GM12878 (cell line): ENCODE measurements at regions not wholly inside any gene's neighbourhood (a gene's known extent, or its start where the extent isn't known, plus 50 kb on each side); places are given as distances from the start of the nearest gene placed in this dataset.
"Not testable (repeated sequence)": the region's sequence is repeated elsewhere in the genome, so short reads cannot be mapped to it uniquely, and the experiment has no call there.

Experiments
- ATAC-seq: fragments of 200-7000 bp; cut with Tn5 transposase; 3 replicates; pipeline ENCODE4 v1.9.1; 2020; ENCODE audit warnings: mild to moderate bottlenecking, moderate library complexity
- BruUV-seq: library from RNA; stranded (reverse); fragments of 400-500 nt; replicated peaks from 2 replicates; lab custom pipeline; 2021; lab: Mats Ljungman, UMichigan
- CTCF ChIA-PET: fragments of 300-600 bp; sonication (Branson Sonifier 250); formaldehyde crosslinking; extraction: SDS; loops from one replicate; lab custom pipeline; 2021; ENCODE audit warnings: inconsistent platforms; lab: Yijun Ruan, JAX
- POLR2A ChIA-PET: fragments of 350-600 bp; formaldehyde crosslinking; extraction: SDS; loops from one replicate; lab custom pipeline; 2021; ENCODE audit warnings: inconsistent platforms; lab: Charles Lee
- RAD21 ChIA-PET: fragments of 300-600 bp; sonication (Branson Sonifier 250); formaldehyde crosslinking; loops from one replicate; lab custom pipeline; 2023; ENCODE audit warnings: antibody characterized with exemption; ENCODE audit not compliant: unreplicated experiment; lab: Charles Lee
- SMC1A ChIA-PET: fragments of 300-600 bp; sonication (Branson Sonifier 250); formaldehyde crosslinking; loops from one replicate; lab custom pipeline; 2023; ENCODE audit not compliant: unreplicated experiment, uncharacterized antibody; lab: Charles Lee
- DNase-seq: peaks from one replicate; pipeline ENCODE4 v3.0.0-alpha.2; 2011; ENCODE audit warnings: low read depth, low spot score
- FAIRE-seq: peaks from 3 replicates; lab custom pipeline; 2011; peaks lifted over from hg19 to GRCh38; lab: Jason Lieb, UNC
- H2AFZ ChIP-seq: 2 replicates; pipeline ENCODE4 v1.6.0; 2011; ENCODE audit warnings: low read depth, low read length, control low read depth; ENCODE audit not compliant: control insufficient read depth
- H3K27ac ChIP-seq: 2 replicates; pipeline ENCODE4 v1.5.1; 2011; ENCODE audit warnings: control low read depth; ENCODE audit not compliant: control insufficient read depth, insufficient read depth
- H3K27me3 ChIP-seq, 2 experiments: replicated peaks in 1 of 2; 2 replicates each; pipeline versions ENCODE4 v1.6.0 to v1.6.1; 2011; ENCODE audit warnings: low read length in 1 of 2; ENCODE audit not compliant: control insufficient read depth in 2 of 2, insufficient read depth in 2 of 2
- H3K36me3 ChIP-seq, 2 experiments: 2 replicates each; pipeline ENCODE4 v1.5.1; 2011; ENCODE audit warnings: low read length in 1 of 2; ENCODE audit not compliant: control insufficient read depth in 2 of 2, insufficient read depth in 2 of 2
- H3K4me1 ChIP-seq: 2 replicates; pipeline ENCODE4 v1.6.1; 2011; ENCODE audit warnings: mild to moderate bottlenecking, low read length, moderate library complexity, mixed read lengths; ENCODE audit not compliant: control insufficient read depth, insufficient read depth
- H3K4me2 ChIP-seq: 2 replicates; pipeline ENCODE4 v1.6.0; 2011; ENCODE audit warnings: control low read depth; ENCODE audit not compliant: control insufficient read depth, insufficient read depth
- H3K4me3 ChIP-seq: fragments of 200-600 bp; sonication (generic); 2 replicates; pipeline ENCODE4 v1.5.1; 2016
- H3K79me2 ChIP-seq: 2 replicates; pipeline ENCODE4 v1.6.0; 2011; ENCODE audit warnings: low read length; ENCODE audit not compliant: control insufficient read depth, insufficient read depth
- H3K9ac ChIP-seq: 2 replicates; pipeline ENCODE4 v1.8.0; 2011; ENCODE audit warnings: low read length, control low read depth, mixed read lengths; ENCODE audit not compliant: control insufficient read depth, insufficient read depth
- H3K9me3 ChIP-seq: replicated peaks from 3 replicates; pipeline ENCODE4 v1.5.1; 2011; ENCODE audit warnings: mild to moderate bottlenecking, low read length; ENCODE audit not compliant: control insufficient read depth, insufficient read depth
- H4K20me1 ChIP-seq: 2 replicates; pipeline ENCODE4 v1.6.0; 2011; ENCODE audit not compliant: control insufficient read depth, insufficient read depth
- ATF7 ChIP-seq: fragments of 450-650 bp; IDR thresholded peaks from 2 replicates; pipeline ENCODE4 v1.6.1; 2016; ENCODE audit warnings: low read depth, mild to moderate bottlenecking
- CBFB ChIP-seq: IDR thresholded peaks from 2 replicates; pipeline ENCODE4 v1.6.1; 2016; ENCODE audit warnings: antibody characterized with exemption, low read depth
- CEBPB ChIP-seq, 2 experiments: fragments of 150-350 bp in 1 of 2; IDR thresholded peaks; 2 replicates each; pipeline ENCODE4 v1.6.1; 2012 to 2014; ENCODE audit warnings: low read depth in 2 of 2, low read length in 2 of 2, borderline replicate concordance in 1 of 2, inconsistent platforms in 1 of 2
- EED ChIP-seq: sonication (generic); IDR thresholded peaks from 2 replicates; pipeline ENCODE4 v1.6.1; 2016; ENCODE audit warnings: antibody characterized with exemption, low read depth
- HCFC1 ChIP-seq: fragments of 150-350 bp; IDR thresholded peaks from 2 replicates; pipeline ENCODE4 v1.6.1; 2014; ENCODE audit warnings: low read length
- HDAC2 ChIP-seq: fragments of 200-600 bp; sonication (generic); IDR thresholded peaks from 2 replicates; pipeline ENCODE4 v1.6.1; 2017
- IKZF1 ChIP-seq: fragments of 450-650 bp; conservative IDR thresholded peaks from 2 replicates; pipeline ENCODE4 v1.6.1; 2017; ENCODE audit warnings: antibody characterized with exemption, mild to moderate bottlenecking
- MLLT1 ChIP-seq: fragments of 450-650 bp; IDR thresholded peaks from 2 replicates; pipeline ENCODE4 v1.6.1; 2016; ENCODE audit warnings: mild to moderate bottlenecking
- NBN ChIP-seq: fragments of 450-650 bp; IDR thresholded peaks from 2 replicates; pipeline ENCODE4 v1.6.1; 2016
- RAD21 ChIP-seq: IDR thresholded peaks from 2 replicates; pipeline ENCODE4 v1.6.1; 2011; ENCODE audit warnings: mild to moderate bottlenecking, low read depth, low read length, moderate library complexity; ENCODE audit not compliant: insufficient read depth
- RELA ChIP-seq: fragments of 450-650 bp; IDR thresholded peaks from 2 replicates; pipeline ENCODE4 v1.8.0; 2014; ENCODE audit warnings: borderline replicate concordance; ENCODE audit not compliant: partially characterized antibody
- RFX5 ChIP-seq: IDR thresholded peaks from 2 replicates; pipeline ENCODE4 v1.6.1; 2011; ENCODE audit warnings: low read depth, low read length, improper control_type of control experiment
- SP1 ChIP-seq: IDR thresholded peaks from one replicate; pipeline ENCODE4 v1.6.1; 2011; ENCODE audit warnings: low read depth, low read length
- SREBF1 ChIP-seq: IDR thresholded peaks from 2 replicates; pipeline ENCODE4 v1.6.1; 2012; ENCODE audit warnings: mild to moderate bottlenecking, low read length
- ZNF24 ChIP-seq: fragments of 450-650 bp; IDR thresholded peaks from 2 replicates; pipeline ENCODE4 v1.6.1; 2017; ENCODE audit warnings: antibody characterized with exemption, mild to moderate bottlenecking
- ZNF622 ChIP-seq: fragments of 450-650 bp; IDR thresholded peaks from 2 replicates; pipeline ENCODE4 v1.6.1; 2017; ENCODE audit warnings: mild to moderate bottlenecking, inconsistent platforms
- ZSCAN29 ChIP-seq: fragments of 450-650 bp; IDR thresholded peaks from 2 replicates; pipeline ENCODE4 v1.6.1; 2017; ENCODE audit warnings: mild to moderate bottlenecking, moderate library complexity
- WGBS: methylation state at CpG from one replicate; pipeline ENCODE4 v1.1.6; 2016; ENCODE audit warnings: low lambda C conversion rate; ENCODE audit not compliant: insufficient replicate concordance, insufficient coverage; ENCODE audit errors: missing lambda C conversion rate; 5-methylcytosine and 5-hydroxymethylcytosine counted together
- in situ Hi-C: fragments of 300-500 bp; cut with MboI; formaldehyde crosslinking; loops from 9 replicates; pipeline ENCODE4 v1.14.3; 2018; ENCODE audit warnings: mixed read lengths
- intact Hi-C: fragments of 100-400 bp; cut with micrococcal nuclease; formaldehyde crosslinking; loops from one replicate; pipeline ENCODE4 v1.14.2; 2022; ENCODE audit not compliant: unreplicated experiment
- TF ChIP-seq, protein P1 (sequence below): fragments of 150-350 bp; IDR thresholded peaks from 2 replicates; pipeline ENCODE4 v1.6.1; 2014; ENCODE audit warnings: mild to moderate bottlenecking, low read depth, low read length

GRCh38 chr12:46992051-46992450 lies 87.4 kb upstream of the PCED1B start:
- H2AFZ ChIP-seq, intact Hi-C loops, POLR2A ChIA-PET, in situ Hi-C loops, ATAC-seq, H3K27me3 ChIP-seq, H3K36me3 ChIP-seq, BruUV-seq, H3K4me3 ChIP-seq, H3K4me2 ChIP-seq, H3K79me2 ChIP-seq, CTCF ChIA-PET, H3K4me1 ChIP-seq, H3K9ac ChIP-seq, RAD21 ChIA-PET, SMC1A ChIA-PET, H3K9me3 ChIP-seq, DNase-seq, FAIRE-seq, H3K27ac ChIP-seq, H4K20me1 ChIP-seq: not testable (repeated sequence)
- WGBS = 61% methylated on average over 6 of the region's 6 CpGs

DNA sequence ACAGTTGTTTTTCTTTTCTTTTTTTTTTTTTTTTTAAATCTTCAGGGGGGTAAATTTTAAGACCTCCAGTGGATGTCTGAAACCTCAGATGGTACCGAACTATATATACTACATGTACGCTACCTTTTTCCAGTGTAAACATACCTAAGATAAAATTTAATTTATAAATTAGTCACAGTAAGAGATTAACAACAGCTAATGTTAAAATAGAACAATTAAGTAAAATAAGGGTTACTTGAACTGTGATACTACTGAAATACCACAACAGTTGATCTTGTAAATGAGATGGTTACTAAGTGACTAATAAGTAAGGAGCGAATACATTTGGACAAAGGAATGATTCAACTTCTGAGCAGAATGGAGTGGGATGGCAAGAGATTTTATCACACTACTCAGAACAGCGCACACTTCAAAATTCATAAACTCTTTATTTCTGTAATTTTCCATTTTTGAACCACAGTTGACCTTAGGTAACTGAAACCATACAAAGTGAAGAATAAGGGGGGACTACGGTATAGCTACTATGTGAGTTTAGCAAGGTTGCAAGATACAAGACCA lies 80.5 kb upstream of the PCED1B start:
- intact Hi-C loops = no loop called here
- no peaks in the 10 kb centered on the region for H3K36me3 ChIP-seq
- H4K20me1 ChIP-seq = no peaks in the 10 kb centered on the region
- no peak overlapping the region for H3K4me3 ChIP-seq
- CTCF ChIA-PET = interaction anchor here (0.6 to 2.0 kb wide), 5 partner anchors 22 to 927 kb away, joined by 3 to 5 read pairs (median 3); no protein-coding TSS in a partner anchor
- H3K4me1 ChIP-seq = no peaks in the 10 kb centered on the region
- RAD21 ChIA-PET = no interaction called here
- WGBS = 72% methylated on average over 5 of the region's 5 CpGs
- H3K9ac ChIP-seq = no peak overlapping the region
- FAIRE-seq (no peak), ATAC-seq (no peak), DNase-seq (no peak)
- POLR2A ChIA-PET = interaction anchor here (0.7 kb wide), 1 partner anchor 397 kb away, joined by 3 read pairs; no protein-coding TSS in a partner anchor
- no TSS peak for BruUV-seq
- no peaks in the 10 kb centered on the region for H3K27me3 ChIP-seq
- in situ Hi-C loops = no loop called here
- no peak overlapping the region for H3K27ac ChIP-seq
- no peak overlapping the region for H3K4me2 ChIP-seq
- H3K79me2 ChIP-seq = no peaks in the 10 kb centered on the region
- H2AFZ ChIP-seq = no peak overlapping the region
- no peaks in the 10 kb centered on the region for H3K9me3 ChIP-seq
- SMC1A ChIA-PET = interaction anchor here (0.6 to 0.7 kb wide), 2 partner anchors 33 to 228 kb away, joined by 3 to 4 read pairs; no protein-coding TSS in a partner anchor
- TF ChIP-seq ATF7 (no peak), ZSCAN29 (no peak), SP1 (no peak), IKZF1 (no peak), MLLT1 (no peak), RELA (no peak), SREBF1 (no peak), RAD21 (no peak), NBN (no peak), EED (no peak), ZNF24 (no peak), ZNF622 (no peak), RFX5 (no peak), CEBPB (IDR thresholded peaks at IDR 0.05; ENCODE audit: borderline replicate concordance in 1 of 2, low read depth in 2 of 2, low read length in 2 of 2) (no peak), HDAC2 (no peak), HCFC1 (no peak), CBFB (no peak)
- TF ChIP-seq, protein P1, sequence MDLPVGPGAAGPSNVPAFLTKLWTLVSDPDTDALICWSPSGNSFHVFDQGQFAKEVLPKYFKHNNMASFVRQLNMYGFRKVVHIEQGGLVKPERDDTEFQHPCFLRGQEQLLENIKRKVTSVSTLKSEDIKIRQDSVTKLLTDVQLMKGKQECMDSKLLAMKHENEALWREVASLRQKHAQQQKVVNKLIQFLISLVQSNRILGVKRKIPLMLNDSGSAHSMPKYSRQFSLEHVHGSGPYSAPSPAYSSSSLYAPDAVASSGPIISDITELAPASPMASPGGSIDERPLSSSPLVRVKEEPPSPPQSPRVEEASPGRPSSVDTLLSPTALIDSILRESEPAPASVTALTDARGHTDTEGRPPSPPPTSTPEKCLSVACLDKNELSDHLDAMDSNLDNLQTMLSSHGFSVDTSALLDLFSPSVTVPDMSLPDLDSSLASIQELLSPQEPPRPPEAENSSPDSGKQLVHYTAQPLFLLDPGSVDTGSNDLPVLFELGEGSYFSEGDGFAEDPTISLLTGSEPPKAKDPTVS = no peak
